ENCODE measurements at regions not wholly inside any gene's neighbourhood (a gene's known extent, or its start where the extent isn't known, plus 50 kb on each side); places are given as distances from the start of the nearest gene placed in this dataset.

- TF ChIP-seq, protein P1, sequence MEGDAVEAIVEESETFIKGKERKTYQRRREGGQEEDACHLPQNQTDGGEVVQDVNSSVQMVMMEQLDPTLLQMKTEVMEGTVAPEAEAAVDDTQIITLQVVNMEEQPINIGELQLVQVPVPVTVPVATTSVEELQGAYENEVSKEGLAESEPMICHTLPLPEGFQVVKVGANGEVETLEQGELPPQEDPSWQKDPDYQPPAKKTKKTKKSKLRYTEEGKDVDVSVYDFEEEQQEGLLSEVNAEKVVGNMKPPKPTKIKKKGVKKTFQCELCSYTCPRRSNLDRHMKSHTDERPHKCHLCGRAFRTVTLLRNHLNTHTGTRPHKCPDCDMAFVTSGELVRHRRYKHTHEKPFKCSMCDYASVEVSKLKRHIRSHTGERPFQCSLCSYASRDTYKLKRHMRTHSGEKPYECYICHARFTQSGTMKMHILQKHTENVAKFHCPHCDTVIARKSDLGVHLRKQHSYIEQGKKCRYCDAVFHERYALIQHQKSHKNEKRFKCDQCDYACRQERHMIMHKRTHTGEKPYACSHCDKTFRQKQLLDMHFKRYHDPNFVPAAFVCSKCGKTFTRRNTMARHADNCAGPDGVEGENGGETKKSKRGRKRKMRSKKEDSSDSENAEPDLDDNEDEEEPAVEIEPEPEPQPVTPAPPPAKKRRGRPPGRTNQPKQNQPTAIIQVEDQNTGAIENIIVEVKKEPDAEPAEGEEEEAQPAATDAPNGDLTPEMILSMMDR (IDR thresholded peaks at IDR 0.05; ENCODE audit: insufficient read depth in 1 of 2, low read depth in 1 of 2, low read length in 1 of 2, severe bottlenecking in 1 of 2, unreplicated experiment in 1 of 2), result no peak
- no peaks in the 10 kb centered on the region for H3K9me3 Mint-ChIP-seq (ENCODE audit: unreplicated experiment)
- intact Hi-C loops (cut with micrococcal nuclease; ENCODE audit: unreplicated experiment), result no loop called here
- no peaks in the 10 kb centered on the region for H3K27me3 ChIP-seq (replicated peaks; ENCODE audit: control insufficient read depth, insufficient read depth, low read length)
- H3K27me3 Mint-ChIP-seq (ENCODE audit: insufficient read depth, unreplicated experiment), result peaks cover 7% of the 10 kb centered on the region
- H3K36me3 Mint-ChIP-seq (ENCODE audit: insufficient read depth, unreplicated experiment), result no peaks in the 10 kb centered on the region
- no peak overlapping the region for H3K4me3 Mint-ChIP-seq (ENCODE audit: unreplicated experiment)
- ChIA-PET POLR2A (interaction anchor here (0.7 kb wide), 1 partner anchor 18 kb away, joined by 4 read pairs; no protein-coding TSS in a partner anchor), CTCF (no interaction called here)
- DNase-seq, result no peak
- H3K4me1 ChIP-seq, result no peaks in the 10 kb centered on the region
- no peak overlapping the region for H3K4me3 ChIP-seq (ENCODE audit: low read depth, low read length)
- no TSS peak for BruUV-seq (replicated peaks)
- no peaks in the 10 kb centered on the region for H3K4me1 Mint-ChIP-seq (ENCODE audit: low read depth, unreplicated experiment)
- no peaks in the 10 kb centered on the region for H3K9me3 ChIP-seq
- H3K36me3 ChIP-seq (ENCODE audit: control insufficient read depth, insufficient read depth, low read length), result no peaks in the 10 kb centered on the region
- no peak overlapping the region for H3K27ac Mint-ChIP-seq (ENCODE audit: unreplicated experiment)
Measured at GRCh38 chr13:68690567-68690966, 1417.1 kb upstream of the ATXN8OS start.

GRCh38 chr13:68676513-68677115, 1431.0 kb upstream of the ATXN8OS start:
- Histone ChIP-seq H3K36me3 (ENCODE audit: control insufficient read depth, insufficient read depth, low read length) (no peaks in the 10 kb centered on the region), H3K9me3 (no peaks in the 10 kb centered on the region; the same call in 1 of the 2 replicates), H3K4me3 (ENCODE audit: low read depth, low read length) (no peak overlapping the region), H3K4me1 (no peaks in the 10 kb centered on the region), H3K27me3 (replicated peaks; ENCODE audit: control insufficient read depth, insufficient read depth, low read length) (no peaks in the 10 kb centered on the region)
- TF ChIP-seq, protein P1 (IDR thresholded peaks at IDR 0.05; ENCODE audit: insufficient read depth in 1 of 2, low read depth in 1 of 2, low read length in 1 of 2, severe bottlenecking in 1 of 2, unreplicated experiment in 1 of 2), result no peak
- H3K27me3 Mint-ChIP-seq (ENCODE audit: insufficient read depth, unreplicated experiment), result peaks cover 2% of the 10 kb centered on the region
- ChIA-PET POLR2A (no interaction called here), CTCF (no interaction called here)
- no peaks in the 10 kb centered on the region for H3K36me3 Mint-ChIP-seq (ENCODE audit: insufficient read depth, unreplicated experiment)
- intact Hi-C loops (cut with micrococcal nuclease; ENCODE audit: unreplicated experiment), result no loop called here
- no peak overlapping the region for H3K4me3 Mint-ChIP-seq (ENCODE audit: unreplicated experiment)
- H3K4me1 Mint-ChIP-seq (ENCODE audit: low read depth, unreplicated experiment), result no peaks in the 10 kb centered on the region
- no peak for DNase-seq
- no TSS peak for BruUV-seq (replicated peaks)
- no peak overlapping the region for H3K27ac Mint-ChIP-seq (ENCODE audit: unreplicated experiment)
- H3K9me3 Mint-ChIP-seq (ENCODE audit: unreplicated experiment), result no peaks in the 10 kb centered on the region

DNA sequence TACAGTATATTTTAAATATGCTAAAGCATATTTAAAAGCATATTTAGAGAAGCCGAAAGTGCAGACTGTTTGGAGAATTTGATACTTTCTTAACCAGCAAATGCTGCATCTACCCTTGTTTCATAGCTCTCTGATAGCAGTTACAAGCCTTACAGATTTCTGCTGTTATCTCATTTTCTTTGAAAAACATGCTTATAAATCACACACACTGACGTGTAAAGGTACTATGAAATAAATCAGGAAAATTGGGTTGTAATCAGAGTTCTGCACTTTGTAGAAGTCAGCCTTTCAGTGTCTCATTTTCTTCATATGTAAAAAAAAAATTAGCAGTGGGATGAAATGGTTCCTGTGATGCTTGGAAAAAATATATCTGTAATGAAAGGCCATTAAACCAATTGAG, 1432.4 kb upstream of the ATXN8OS start:
- intact Hi-C loops (cut with micrococcal nuclease; ENCODE audit: unreplicated experiment), result no loop called here
- Histone ChIP-seq H3K27me3 (replicated peaks; ENCODE audit: control insufficient read depth, insufficient read depth, low read length) (no peaks in the 10 kb centered on the region), H3K36me3 (ENCODE audit: control insufficient read depth, insufficient read depth, low read length) (no peaks in the 10 kb centered on the region), H3K9me3 (no peaks in the 10 kb centered on the region; the same call in 1 of the 2 replicates), H3K4me1 (no peaks in the 10 kb centered on the region), H3K4me3 (ENCODE audit: low read depth, low read length) (no peak overlapping the region)
- TF ChIP-seq, protein P1 (IDR thresholded peaks at IDR 0.05; ENCODE audit: insufficient read depth in 1 of 2, low read depth in 1 of 2, low read length in 1 of 2, severe bottlenecking in 1 of 2, unreplicated experiment in 1 of 2), result no peak
- Mint-ChIP-seq H3K4me1 (ENCODE audit: low read depth, unreplicated experiment) (no peaks in the 10 kb centered on the region), H3K9me3 (ENCODE audit: unreplicated experiment) (no peaks in the 10 kb centered on the region), H3K27ac (ENCODE audit: unreplicated experiment) (no peak overlapping the region), H3K36me3 (ENCODE audit: insufficient read depth, unreplicated experiment) (no peaks in the 10 kb centered on the region), H3K4me3 (ENCODE audit: unreplicated experiment) (no peak overlapping the region), H3K27me3 (ENCODE audit: insufficient read depth, unreplicated experiment) (peaks cover 2% of the 10 kb centered on the region)
- BruUV-seq (replicated peaks), result no TSS peak
- ChIA-PET POLR2A (no interaction called here), CTCF (no interaction called here)
- DNase-seq, result no peak

All from Caco-2 (cell line).